EL (cell line): ENCODE measurements at regions not wholly inside any gene's neighbourhood (a gene's known extent, or its start where the extent isn't known, plus 50 kb on each side); places are given as distances from the start of the nearest gene placed in this dataset.

ENCODE experiments used
- DNase-seq: peaks from one replicate; pipeline ENCODE4 v3.0.0-alpha.2; 2016

DNA sequence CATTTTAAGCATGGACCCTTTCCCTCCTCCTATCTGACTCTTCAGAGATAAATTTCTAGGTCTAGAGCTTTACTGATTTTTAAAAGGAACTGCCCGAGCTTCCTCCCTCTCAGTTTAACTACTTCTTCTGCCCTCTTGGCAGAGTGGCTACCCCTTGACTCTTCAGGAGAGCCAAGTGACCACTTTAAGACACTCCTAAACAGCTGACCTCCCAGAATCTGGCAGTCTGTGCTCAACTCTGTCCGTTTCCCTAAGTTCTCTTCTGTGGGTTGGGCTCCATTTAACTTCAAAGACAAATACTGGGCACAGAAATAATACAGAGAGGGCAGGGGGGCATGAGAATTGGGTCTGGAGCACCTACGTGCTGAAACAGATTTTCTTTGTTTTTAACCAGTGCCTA lies 196.3 kb upstream of the FOXD3 start:
- no peak for DNase-seq

DNA sequence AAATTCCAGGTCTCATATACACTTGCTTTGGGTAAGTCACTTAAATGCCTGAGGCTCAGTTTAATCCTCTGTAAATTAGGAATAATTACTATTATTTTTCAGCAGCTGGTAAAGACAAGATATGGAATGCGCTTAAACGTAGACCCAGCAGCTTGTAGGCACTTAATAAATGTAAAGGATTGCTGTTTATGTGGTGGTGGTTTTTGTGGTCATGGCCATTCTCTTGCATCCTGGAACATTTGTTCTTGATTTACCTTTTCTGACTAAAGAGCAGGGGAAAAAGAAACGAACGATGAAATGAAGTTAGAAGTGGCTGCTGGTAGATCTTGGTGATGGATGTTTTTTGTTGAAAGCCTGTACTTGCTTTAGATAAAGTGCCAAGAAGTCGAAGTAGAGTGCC lies 195.0 kb upstream of the FOXD3 start:
- DNase-seq, result peak; percentile 2

DNA sequence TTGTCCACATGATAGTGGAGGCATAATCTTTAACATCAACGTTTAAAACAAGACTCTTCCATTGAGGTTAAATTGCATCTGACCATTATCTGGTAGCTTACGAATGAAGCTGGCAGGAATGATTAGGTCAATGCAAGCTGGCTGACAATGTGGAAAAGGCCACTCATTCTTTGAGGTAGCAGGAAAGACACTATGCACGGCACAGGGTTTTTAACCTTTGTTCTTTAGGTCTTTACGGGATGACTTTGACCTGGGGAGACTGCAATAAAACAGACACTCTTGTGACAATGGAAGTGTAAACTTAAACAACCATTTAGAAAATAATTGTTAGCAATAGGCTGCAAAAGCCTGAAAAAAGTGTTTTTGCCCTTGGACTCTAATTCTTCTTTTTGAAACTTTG lies 193.8 kb upstream of the FOXD3 start:
- no peak for DNase-seq

- no peak for DNase-seq
Measured at GRCh38 chr1:63129184-63129583, 193.2 kb upstream of the FOXD3 start.

GRCh38 chr1:63129855-63130254 lies 192.5 kb upstream of the FOXD3 start:
- no peak for DNase-seq

DNA sequence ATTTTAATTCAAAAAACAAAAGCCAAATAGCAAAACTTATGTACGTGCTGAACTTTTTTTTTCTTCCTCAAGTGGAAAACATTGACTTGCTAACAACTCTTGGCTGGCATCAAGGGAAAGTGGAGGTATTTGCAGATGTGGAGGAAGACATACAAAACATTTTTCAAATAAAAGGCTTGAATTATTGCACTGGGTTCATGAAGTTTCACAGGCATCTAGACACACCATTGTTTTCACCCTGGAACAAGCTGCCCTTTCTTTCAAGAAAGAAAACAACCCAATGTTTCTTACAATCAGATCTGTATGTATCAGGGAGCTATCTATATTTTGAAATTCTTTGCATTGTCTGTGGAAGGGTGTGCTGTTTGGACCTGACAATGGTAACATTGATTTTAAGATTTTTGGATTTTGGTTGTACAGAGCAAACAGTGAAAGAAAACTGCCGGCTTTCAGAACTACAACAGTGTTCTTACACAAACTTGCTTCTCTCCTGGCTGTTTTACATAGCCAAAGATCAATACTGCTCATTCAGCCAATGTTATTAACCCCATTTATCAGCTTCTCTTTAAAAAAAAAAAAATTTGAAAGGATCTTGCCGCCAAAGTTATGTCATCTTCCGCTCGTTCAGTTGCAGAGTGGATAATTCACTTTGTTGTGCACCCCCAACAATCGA lies 187.7 kb upstream of the FOXD3 start:
- DNase-seq, result no peak

DNA sequence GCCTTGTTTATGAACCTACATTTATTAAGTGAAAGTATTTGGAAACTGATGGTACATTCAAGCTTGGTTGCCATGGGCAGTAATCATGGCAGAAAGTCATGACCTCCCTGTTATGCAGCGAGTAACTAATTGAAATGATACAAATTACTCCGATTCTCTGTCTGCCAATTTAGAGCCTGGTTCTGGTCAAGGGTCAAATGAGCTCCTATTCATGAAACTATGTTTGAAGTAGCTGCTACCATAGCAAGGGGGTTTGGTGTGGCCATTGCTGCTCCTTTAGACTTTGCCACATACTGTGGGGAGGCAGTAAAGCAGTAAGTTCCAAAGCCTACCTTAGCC lies 187.2 kb upstream of the FOXD3 start:
- DNase-seq, result no peak

GRCh38 chr1:63135801-63136200 lies 186.6 kb upstream of the FOXD3 start:
- no peak for DNase-seq

DNA sequence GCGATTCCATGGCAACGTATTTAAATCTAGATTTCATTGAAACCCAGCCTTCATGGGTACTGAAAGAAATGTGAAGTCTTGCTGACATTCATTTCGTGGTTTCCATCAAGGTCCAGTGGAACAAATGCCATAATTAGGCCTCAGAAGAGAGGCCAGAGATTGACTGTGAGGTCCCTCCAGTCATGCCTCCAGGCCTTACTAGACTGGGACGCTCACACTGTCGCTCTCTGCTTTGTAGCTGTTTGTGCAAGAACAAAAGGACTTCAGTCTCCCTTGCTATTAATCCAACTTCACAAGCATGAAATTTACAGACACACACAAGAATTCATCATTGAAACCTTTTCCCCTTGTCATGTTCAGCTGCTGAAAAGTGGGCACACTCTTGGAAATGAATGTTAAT lies 180.4 kb upstream of the FOXD3 start:
- no peak for DNase-seq

GRCh38 chr1:63143482-63143881 lies 178.9 kb upstream of the FOXD3 start:
- DNase-seq, result no peak

- no peak for DNase-seq
Measured at GRCh38 chr1:63147783-63148182, 174.6 kb upstream of the FOXD3 start.

GRCh38 chr1:63148825-63149645 lies 173.3 kb upstream of the FOXD3 start:
- peak; percentile 46 for DNase-seq

GRCh38 chr1:63152572-63152971 lies 169.8 kb upstream of the FOXD3 start:
- DNase-seq, result peak; percentile 1

DNA sequence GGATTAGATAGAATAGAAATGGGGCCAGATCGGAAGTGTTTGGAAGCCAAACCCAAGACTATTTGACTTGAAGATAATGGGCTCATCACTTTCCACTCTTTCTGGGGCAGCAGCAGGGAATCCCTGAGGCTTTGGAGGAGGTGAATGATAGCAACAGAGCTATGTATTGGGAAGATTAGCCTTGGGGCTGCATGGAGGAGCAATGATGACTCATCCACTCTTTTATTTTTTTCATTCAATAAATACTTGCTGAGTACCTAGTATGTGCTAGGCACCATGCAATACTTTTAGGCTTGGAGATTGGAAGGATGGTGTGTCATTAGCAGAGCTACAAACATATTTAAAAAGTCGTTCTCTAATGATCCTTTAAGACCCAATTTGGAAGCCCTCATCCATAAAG lies 166.9 kb upstream of the FOXD3 start:
- DNase-seq, result peak; percentile 1

- no peak for DNase-seq
Measured at GRCh38 chr1:63157085-63157484, 165.3 kb upstream of the FOXD3 start.

DNA sequence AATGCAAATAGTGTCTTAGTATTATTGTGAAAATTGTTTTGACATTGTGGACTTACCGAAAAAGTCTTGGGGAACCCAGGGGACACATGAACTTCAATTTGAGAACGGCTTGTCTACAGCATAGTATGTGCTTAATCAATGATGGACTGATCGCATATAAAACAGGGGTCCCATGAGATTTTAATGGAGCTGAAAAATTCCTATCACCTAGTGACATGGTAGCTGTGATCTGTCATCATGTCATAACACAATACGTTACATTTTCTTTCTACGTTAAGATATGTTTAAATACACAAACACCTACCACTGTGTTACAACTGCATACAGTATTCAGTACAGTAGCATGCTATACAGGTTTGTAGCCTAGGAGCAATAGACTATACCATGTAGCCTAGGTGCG lies 153.3 kb upstream of the FOXD3 start:
- no peak for DNase-seq

DNA sequence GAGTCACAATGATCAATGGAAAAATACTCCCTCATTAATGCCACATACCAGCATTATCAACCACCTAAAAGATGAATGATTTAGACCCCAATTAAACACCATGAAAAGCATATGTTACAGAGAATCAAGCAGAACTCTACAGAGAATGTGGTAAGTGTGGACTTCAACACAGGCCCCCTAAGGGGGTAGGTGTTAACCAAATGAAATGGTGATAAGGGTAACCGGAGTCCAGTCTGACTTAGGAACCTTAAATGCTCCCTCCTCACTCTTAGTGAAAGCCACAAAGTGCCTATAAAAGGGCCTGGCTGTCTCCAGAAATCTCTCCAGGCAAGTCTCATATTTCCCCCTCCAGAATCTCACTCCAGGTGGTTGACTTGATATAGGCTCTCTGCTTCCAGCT lies 149.2 kb upstream of the FOXD3 start:
- no peak for DNase-seq

GRCh38 chr1:63189677-63190076 lies 132.7 kb upstream of the FOXD3 start:
- DNase-seq, result peak; percentile 2

- no peak for DNase-seq
Measured at GRCh38 chr1:63190171-63190570, 132.2 kb upstream of the FOXD3 start.

GRCh38 chr1:63198871-63199394 lies 123.4 kb upstream of the FOXD3 start:
- DNase-seq, result no peak

DNA sequence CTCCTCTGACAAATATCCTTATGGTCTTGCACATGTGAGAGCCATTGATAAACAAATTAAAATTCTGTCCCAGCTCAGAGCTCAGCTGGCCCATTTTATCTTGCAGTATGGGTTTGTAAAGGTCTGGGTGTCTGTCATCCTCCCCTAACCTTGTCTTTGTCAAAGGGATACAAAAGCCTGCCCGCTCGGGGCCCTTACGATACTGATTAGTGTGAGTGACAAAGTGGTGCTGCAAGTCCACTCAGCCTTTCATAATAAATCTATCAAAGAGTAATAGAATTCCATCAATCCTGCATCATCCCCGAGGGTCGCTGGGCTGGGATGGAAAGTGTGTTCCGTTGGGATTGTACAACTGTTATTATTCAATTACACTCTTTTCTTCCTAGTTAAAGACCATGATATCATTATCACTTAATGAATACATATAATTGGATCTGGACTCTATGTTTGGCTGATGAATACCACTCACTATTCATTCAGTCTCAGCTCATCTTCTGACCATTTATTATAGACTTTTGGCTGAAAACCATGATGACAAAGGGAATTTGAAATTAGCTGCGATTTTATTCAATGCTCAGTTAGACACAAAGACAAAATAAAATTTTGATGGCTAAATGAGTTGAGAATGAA lies 122.5 kb upstream of the FOXD3 start:
- no peak for DNase-seq

GRCh38 chr1:63200676-63201075 lies 121.7 kb upstream of the FOXD3 start:
- DNase-seq, result no peak

- no peak for DNase-seq
Measured at GRCh38 chr1:63203641-63204040, 118.7 kb upstream of the FOXD3 start.

GRCh38 chr1:63205776-63206175 lies 116.6 kb upstream of the FOXD3 start:
- no peak for DNase-seq
